NCI-H2171 (cell line): ENCODE measurements at regions not wholly inside any gene's neighbourhood (a gene's known extent, or its start where the extent isn't known, plus 50 kb on each side); places are given as distances from the start of the nearest gene placed in this dataset.
"Not testable (repeated sequence)": the region's sequence is repeated elsewhere in the genome, so short reads cannot be mapped to it uniquely, and the experiment has no call there.

Experiments
- DNase-seq: peaks from one replicate; lab custom pipeline; 2025; lab: John Stamatoyannopoulos, UW

GRCh38 chr2:116769514-116769913, 1045.0 kb upstream of the DDX18 start:
- DNase-seq: no peak

DNA sequence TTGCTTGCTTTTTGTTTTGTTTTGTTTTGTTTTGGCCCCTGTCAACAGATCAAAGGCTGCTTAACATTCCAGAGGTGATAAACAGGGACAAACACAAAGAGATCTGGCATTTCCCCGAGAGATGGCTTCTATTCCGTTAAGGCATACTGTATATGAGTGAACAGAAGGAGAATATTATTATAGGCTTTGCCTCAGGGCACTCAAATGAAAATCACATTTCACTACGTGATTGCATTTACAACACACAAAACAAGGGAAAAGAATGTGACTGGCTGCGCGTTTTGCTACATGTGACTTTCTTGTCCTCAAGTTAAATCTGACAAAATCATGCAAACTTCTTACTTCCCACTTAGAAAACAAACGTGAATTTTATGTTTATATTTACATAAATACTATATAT, 1037.9 kb upstream of the DDX18 start:
- DNase-seq: no peak

- no peak for DNase-seq
Observed at GRCh38 chr2:116787848-116788247, 1026.6 kb upstream of the DDX18 start.

GRCh38 chr2:116802671-116803070, 1011.8 kb upstream of the DDX18 start:
- no peak for DNase-seq

DNA sequence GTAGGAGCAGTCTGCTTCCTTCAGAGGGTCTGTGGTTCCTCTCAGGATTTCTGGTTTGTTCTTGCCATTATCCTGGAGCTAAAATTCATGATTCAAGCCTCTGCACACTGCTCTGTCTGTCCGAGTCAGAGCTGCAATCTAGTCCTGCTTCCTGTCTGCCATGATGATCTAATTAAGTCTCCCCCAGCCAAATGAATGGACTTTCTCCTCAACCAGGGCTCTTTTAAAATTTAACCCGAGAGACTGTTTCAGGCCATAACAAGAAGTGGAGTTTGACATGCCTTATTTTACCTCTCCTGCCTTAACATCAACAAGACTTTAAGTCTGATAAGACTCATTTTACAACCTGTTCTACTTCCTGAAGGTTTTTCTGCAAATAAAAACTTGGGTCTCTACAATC, 1009.6 kb upstream of the DDX18 start:
- DNase-seq: no peak

DNA sequence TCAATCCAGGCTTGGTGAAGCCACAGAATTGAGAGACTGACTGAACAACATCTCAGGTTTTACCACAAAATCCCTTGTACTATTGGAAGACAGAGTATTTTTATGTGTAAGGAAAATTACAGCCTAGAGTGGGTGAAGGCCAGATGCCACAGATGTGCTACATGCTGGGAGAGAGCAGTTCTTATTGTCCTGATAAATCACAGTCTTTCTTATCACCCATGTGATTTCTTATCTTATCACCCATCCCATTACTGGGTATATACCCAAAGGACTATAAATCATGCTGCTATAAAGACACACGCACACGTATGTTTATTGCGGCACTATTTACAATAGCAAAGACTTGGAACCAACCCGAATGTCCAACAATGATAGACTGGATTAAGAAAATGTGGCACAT, 1008.0 kb upstream of the DDX18 start:
- not testable (repeated sequence) for DNase-seq

DNA sequence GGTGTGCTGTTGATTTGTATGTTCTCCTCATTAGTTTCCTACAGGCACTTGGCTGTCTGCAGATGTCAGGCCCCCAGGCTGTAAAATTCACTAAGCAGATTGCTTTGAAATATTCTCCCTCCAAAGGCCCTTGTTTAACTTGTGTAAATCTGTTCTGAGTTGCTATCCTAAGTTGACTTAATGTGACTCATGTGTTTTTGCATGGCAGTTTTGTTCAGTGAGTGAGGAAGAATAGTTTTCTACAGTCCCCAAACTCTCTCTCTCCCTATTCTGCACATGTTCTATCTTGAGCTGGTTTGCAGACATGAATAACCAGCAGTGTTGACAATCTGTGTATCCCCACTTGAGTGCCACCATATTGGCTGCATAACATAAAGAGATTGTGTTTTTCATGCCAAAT, 1005.4 kb upstream of the DDX18 start:
- DNase-seq: no peak

GRCh38 chr2:116810071-116810470, 1004.4 kb upstream of the DDX18 start:
- DNase-seq: no peak

DNA sequence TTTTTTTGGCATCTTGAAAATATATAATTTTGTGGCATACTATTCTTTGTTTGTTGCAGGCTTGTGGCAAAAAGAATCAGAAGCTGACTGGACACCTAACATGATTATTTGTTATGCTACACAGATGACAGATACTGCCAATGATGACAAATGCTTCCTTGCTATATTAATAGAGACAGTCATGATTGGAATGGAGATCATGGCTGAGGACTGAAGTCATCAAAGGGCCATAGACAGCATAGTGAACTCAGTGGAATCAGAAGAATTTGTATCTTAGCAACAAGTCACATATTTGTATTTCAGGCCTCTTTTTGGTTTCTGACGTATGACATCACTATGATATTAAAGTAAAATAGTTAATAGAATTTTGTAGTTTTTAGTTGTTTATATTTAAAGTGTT, 1003.8 kb upstream of the DDX18 start:
- DNase-seq: no peak

GRCh38 chr2:116819355-116819754, 995.1 kb upstream of the DDX18 start:
- DNase-seq: no peak

DNA sequence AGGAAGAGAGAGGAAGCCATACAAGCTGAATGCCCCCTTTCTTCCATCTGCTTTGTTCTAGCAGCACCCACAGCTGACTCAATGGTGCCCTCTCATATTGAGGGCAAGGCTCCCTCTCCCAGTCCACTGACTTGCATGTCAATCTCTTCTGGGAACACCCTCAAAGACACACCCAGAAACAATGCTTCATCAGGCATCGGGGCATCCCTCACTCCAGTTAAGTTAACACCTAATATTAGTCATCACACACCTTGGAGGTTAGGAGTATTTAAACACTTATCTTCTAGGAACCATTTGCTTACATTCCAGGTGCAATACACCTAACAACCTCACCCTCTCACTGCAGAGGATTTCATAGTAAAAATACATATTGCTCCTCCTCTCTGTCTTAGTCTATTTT, 993.5 kb upstream of the DDX18 start:
- DNase-seq: no peak

DNA sequence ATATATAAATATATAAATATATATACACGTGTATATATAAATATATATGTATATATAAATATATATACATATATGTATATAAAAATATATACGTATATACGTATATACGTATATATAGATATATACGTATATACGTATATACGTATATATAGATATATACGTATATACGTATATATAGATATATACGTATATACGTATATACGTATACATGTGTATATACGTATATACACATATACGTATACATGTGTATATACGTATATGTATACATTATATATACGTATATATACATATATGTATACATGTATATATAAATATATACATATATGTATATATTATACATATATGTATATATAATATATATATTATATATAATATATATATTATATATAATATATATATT, 984.9 kb upstream of the DDX18 start:
- not testable (repeated sequence) for DNase-seq

DNA sequence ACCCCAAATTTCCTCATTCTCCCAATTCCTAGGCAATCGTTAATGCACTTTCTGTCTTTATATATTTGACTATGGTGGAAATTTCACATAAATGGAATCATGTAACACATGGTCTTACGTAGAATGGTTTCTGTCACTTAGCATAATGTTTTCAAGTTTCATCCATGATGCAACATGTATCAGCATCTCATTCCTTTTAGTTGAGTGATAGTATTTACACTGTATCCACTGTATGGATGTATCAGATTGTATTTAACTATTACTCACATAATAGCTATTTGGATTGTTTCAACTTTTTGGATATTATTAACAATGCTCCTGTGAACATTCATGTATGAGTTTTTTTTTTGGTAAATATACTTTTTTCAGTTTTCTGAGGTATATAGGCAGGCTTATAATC, 982.3 kb upstream of the DDX18 start:
- DNase-seq: no peak

GRCh38 chr2:116833052-116833451, 981.4 kb upstream of the DDX18 start:
- DNase-seq: no peak

GRCh38 chr2:116842164-116842563, 972.3 kb upstream of the DDX18 start:
- no peak for DNase-seq

GRCh38 chr2:116859708-116860107, 954.8 kb upstream of the DDX18 start:
- no peak for DNase-seq

GRCh38 chr2:116874021-116874420, 940.5 kb upstream of the DDX18 start:
- no peak for DNase-seq

DNA sequence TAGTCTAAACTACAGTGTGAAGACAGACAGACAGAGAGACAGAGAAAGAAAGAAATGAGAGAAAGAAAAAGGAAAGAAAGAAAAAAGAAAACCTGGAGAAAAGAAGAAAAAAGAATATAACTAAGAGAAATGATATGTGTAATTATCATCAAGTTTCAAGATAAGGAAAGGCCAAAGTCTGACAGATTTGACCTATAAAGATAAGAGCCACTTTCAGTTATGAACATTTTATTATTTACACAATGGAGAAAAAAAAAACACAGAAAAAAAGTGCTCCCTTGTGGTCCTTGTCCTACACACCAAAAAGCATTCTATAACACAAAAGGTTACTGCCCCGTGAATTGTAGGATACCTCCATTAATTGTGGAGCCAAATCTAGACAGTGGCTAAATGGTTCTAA, 937.2 kb upstream of the DDX18 start:
- no peak for DNase-seq

DNA sequence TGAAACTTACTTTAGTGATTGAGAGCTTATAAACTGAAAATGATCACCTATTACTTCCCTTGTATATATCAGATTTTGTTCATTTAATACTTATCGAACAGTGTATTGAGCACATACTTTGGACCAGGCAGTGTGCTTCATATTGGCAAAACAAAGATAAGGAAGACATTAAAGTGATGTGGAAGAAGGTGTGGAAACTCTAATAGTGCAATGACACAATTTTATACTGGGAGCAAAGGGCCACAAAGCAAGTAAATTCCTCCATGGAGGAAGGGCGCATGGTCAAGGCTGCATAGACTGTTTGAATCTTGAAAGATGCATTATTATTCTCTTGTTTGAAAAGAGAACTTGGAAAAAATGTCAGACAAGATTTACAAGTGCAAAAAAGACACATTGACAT, 936.5 kb upstream of the DDX18 start:
- DNase-seq: no peak

DNA sequence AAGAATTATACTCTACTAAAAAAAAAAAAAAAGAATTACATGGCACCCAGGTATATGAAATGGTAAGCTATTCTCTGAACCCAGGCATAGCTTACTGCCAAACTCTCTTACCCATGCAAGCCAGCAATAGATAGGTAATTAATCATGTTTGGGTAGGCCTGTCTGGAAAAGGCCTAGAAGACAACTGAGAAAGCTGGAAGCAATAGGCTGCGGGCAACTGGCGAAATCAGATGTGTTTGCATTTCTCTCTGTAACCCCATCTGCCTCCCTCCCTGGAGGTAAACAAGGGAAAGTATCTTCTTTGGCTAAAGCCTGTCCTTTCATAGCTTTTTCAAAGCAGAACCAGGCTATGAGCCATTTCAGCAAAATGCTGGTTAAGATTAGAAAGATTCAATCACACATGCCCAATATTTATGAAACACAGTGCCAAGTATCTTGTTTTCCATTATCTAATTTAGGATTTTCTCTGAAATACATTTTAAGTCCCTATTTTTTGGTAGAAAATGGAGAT, 934.8 kb upstream of the DDX18 start:
- DNase-seq: no peak

GRCh38 chr2:116891191-116891590, 923.3 kb upstream of the DDX18 start:
- no peak for DNase-seq

DNA sequence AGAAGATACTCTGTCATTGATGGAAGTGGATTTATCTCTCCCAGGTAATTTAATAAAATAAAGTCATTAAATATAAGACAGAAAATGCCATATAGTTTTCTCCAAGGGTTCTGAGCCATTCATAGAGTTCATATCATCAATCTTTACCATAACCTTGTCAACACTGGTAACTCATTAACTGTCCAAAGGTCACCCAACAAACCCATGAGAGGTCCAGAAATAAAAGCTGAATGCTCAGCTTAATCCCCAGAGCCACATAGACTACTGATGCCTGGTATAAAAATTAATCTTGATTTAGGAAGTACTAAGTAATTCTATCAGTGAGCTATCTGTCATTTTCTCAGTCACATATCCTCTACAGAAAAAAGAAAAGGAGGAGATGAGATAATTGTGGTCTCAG, 903.0 kb upstream of the DDX18 start:
- DNase-seq: no peak

DNA sequence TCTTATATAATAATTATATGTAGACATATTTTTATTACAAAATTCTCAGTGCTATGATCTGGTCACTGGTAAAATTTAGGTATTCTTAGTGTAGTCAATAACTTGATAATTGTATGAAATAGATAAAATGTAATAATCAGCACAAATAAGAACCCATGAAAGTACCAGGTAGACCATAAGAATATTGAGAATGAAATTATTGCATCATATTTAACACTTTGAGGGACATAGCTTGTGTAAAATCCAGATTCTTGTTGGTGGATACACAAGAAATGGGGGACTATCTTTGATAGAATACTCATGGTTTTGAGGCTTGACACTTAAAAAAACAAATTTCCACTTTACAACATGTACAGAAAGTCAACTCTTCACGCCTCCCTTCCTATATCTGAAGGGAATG, 898.8 kb upstream of the DDX18 start:
- no peak for DNase-seq

- no peak for DNase-seq
Observed at GRCh38 chr2:116917196-116917595, 897.3 kb upstream of the DDX18 start.

GRCh38 chr2:116918574-116918973, 895.9 kb upstream of the DDX18 start:
- no peak for DNase-seq
